Endothelial cell of umbilical vein (primary cell): ENCODE measurements at regions not wholly inside any gene's neighbourhood (a gene's known extent, or its start where the extent isn't known, plus 50 kb on each side); places are given as distances from the start of the nearest gene placed in this dataset.

ENCODE experiments used
- BruUV-seq: library from RNA; stranded (reverse); fragments of 400-500 nt; replicated peaks from 2 replicates; lab custom pipeline; 2021; lab: Mats Ljungman, UMichigan
- CTCF ChIA-PET: fragments of 300-600, 350-600 bp; sonication (Branson Sonifier 250); formaldehyde crosslinking; loops from one replicate; lab custom pipeline; 2021; ENCODE audit warnings: antibody characterized with exemption, inconsistent platforms; lab: Charles Lee
- POLR2A ChIA-PET: fragments of 300-600, 350-600 bp; sonication (Branson Sonifier 250); formaldehyde crosslinking; loops from one replicate; lab custom pipeline; 2021; ENCODE audit warnings: antibody characterized with exemption, inconsistent platforms; lab: Charles Lee
- DNase-seq: peaks from one replicate; pipeline ENCODE4 v3.0.0-alpha.2; 2011; ENCODE audit warnings: low read depth, low spot score
- FAIRE-seq: peaks from 2 replicates; lab custom pipeline; 2011; peaks lifted over from hg19 to GRCh38; lab: Jason Lieb, UNC
- H2AFZ ChIP-seq: 2 replicates; pipeline ENCODE4 v1.6.0; 2012; ENCODE audit warnings: low read depth, low read length, control low read depth, inconsistent platforms
- H3K27ac ChIP-seq: 2 replicates; pipeline ENCODE4 v1.5.1; 2011; ENCODE audit warnings: low read depth, mild to moderate bottlenecking, control low read depth, low read length, moderate library complexity; ENCODE audit not compliant: insufficient read depth
- H3K27me3 ChIP-seq, 2 experiments: 2 replicates each; pipeline versions ENCODE4 v1.6.0 to v1.6.1; 2011; ENCODE audit warnings: low read length in 2 of 2, mixed read lengths in 1 of 2; ENCODE audit not compliant: control insufficient read depth in 2 of 2, insufficient read depth in 2 of 2
- H3K36me3 ChIP-seq, 2 experiments: 2 replicates in 1 of 2; 3 replicates in 1 of 2; pipeline ENCODE4 v1.5.1; 2011; ENCODE audit warnings: low read length in 2 of 2, mild to moderate bottlenecking in 1 of 2, moderate library complexity in 1 of 2; ENCODE audit not compliant: control insufficient read depth in 2 of 2, insufficient read depth in 2 of 2; ENCODE audit errors: extremely low read depth in 1 of 2
- H3K4me1 ChIP-seq: 3 replicates; pipeline ENCODE4 v1.5.1; 2011; ENCODE audit warnings: mild to moderate bottlenecking, low read length; ENCODE audit not compliant: control insufficient read depth, insufficient read depth; ENCODE audit errors: extremely low read depth
- H3K4me2 ChIP-seq: 2 replicates; pipeline ENCODE4 v1.6.1; 2011; ENCODE audit warnings: low read length, control low read depth, mixed read lengths; ENCODE audit not compliant: insufficient read depth
- H3K4me3 ChIP-seq, 3 experiments: fragments of 200-600 bp in 1 of 3; sonication (generic), shearing (Covaris generic) in 1 of 3; replicated peaks in 1 of 3; 2 replicates each; pipeline ENCODE4 v1.5.1; 2011 to 2016; ENCODE audit warnings: control low read depth in 3 of 3, low read length in 3 of 3, mild to moderate bottlenecking in 2 of 3, inconsistent platforms in 1 of 3, low read depth in 1 of 3, moderate library complexity in 1 of 3; ENCODE audit not compliant: insufficient read depth in 1 of 3
- H3K79me2 ChIP-seq: 2 replicates; pipeline ENCODE4 v1.6.0; 2012; ENCODE audit warnings: low read length, inconsistent platforms; ENCODE audit not compliant: control insufficient read depth, insufficient read depth
- H3K9ac ChIP-seq: replicated peaks from 2 replicates; pipeline ENCODE3; 2011; ENCODE audit warnings: low read length, control low read depth; ENCODE audit not compliant: insufficient read depth; ENCODE audit errors: extremely low read depth
- H3K9me1 ChIP-seq: replicated peaks from 3 replicates; pipeline ENCODE4 v1.6.0; 2011; ENCODE audit warnings: mild to moderate bottlenecking, low read length; ENCODE audit not compliant: control insufficient read depth, insufficient read depth; ENCODE audit errors: extremely low read depth
- H3K9me3 ChIP-seq: replicated peaks from 2 replicates; pipeline ENCODE4 v1.5.1; 2012; ENCODE audit warnings: low read length, inconsistent platforms; ENCODE audit not compliant: control insufficient read depth, insufficient read depth
- H4K20me1 ChIP-seq: replicated peaks from 2 replicates; pipeline ENCODE3; 2011; ENCODE audit warnings: mild to moderate bottlenecking, low read length; ENCODE audit not compliant: control insufficient read depth, insufficient read depth; ENCODE audit errors: extremely low read depth
- EZH2 ChIP-seq: IDR thresholded peaks from 2 replicates; pipeline ENCODE4 v1.6.1; 2012; ENCODE audit warnings: borderline replicate concordance, low read depth, mild to moderate bottlenecking, moderate library complexity, low read length, inconsistent platforms; ENCODE audit not compliant: severe bottlenecking
- FOS ChIP-seq: IDR thresholded peaks from 2 replicates; pipeline ENCODE4 v1.6.1; 2011; ENCODE audit warnings: mild to moderate bottlenecking, low read length, moderate library complexity, borderline replicate concordance; ENCODE audit not compliant: insufficient read depth
- GATA2 ChIP-seq: IDR thresholded peaks from 2 replicates; pipeline ENCODE4 v1.7.0; 2011; ENCODE audit warnings: low read depth, mild to moderate bottlenecking, moderate library complexity, mixed read lengths, low read length; ENCODE audit not compliant: insufficient read length, insufficient read depth
- JUN ChIP-seq: IDR thresholded peaks from 2 replicates; pipeline ENCODE4 v1.6.1; 2011; ENCODE audit warnings: borderline replicate concordance, low read depth; ENCODE audit not compliant: insufficient read length, insufficient read depth
- MYC ChIP-seq: IDR thresholded peaks from one replicate; pipeline ENCODE4 v1.6.1; 2011; ENCODE audit warnings: mild to moderate bottlenecking, low read depth, low read length
- POLR2A ChIP-seq: IDR thresholded peaks from 2 replicates; pipeline ENCODE4 v1.6.1; 2012; ENCODE audit warnings: low read depth, mild to moderate bottlenecking, control low read depth, low read length
- POLR2AphosphoS5 ChIP-seq: IDR thresholded peaks from 2 replicates; pipeline ENCODE4 v1.6.1; 2012; ENCODE audit warnings: low read depth, mild to moderate bottlenecking, control low read depth, low read length, moderate library complexity; ENCODE audit not compliant: insufficient read depth
- dilution Hi-C: fragments of 300-500 bp; cut with MboI; formaldehyde crosslinking; loops from one replicate; pipeline ENCODE4 v1.15.0; 2019; ENCODE audit warnings: low sequenced_read_pairs; ENCODE audit not compliant: extremely low pct_ligation_motif_present
- intact Hi-C: fragments of 100-400 bp; cut with micrococcal nuclease; formaldehyde crosslinking; loops from one replicate; pipeline ENCODE4 v1.10.0; 2022
- TF ChIP-seq, protein P1 (sequence below): IDR thresholded peaks from 2 replicates; pipeline ENCODE4 v1.6.1; 2011; ENCODE audit not compliant: insufficient read depth, insufficient read length
- TF ChIP-seq, protein P2 (sequence below), 2 donors: IDR thresholded peaks; 1 replicate in 1 of 2; 2 replicates in 1 of 2; pipeline ENCODE4 v1.5.1; 2011; ENCODE audit warnings: low read length in 2 of 2, mild to moderate bottlenecking in 2 of 2, moderate library complexity in 2 of 2, control low read depth in 1 of 2, inconsistent platforms in 1 of 2, low read depth in 1 of 2; ENCODE audit not compliant: insufficient read depth in 1 of 2; ENCODE audit errors: extremely low read depth in 1 of 2

DNA sequence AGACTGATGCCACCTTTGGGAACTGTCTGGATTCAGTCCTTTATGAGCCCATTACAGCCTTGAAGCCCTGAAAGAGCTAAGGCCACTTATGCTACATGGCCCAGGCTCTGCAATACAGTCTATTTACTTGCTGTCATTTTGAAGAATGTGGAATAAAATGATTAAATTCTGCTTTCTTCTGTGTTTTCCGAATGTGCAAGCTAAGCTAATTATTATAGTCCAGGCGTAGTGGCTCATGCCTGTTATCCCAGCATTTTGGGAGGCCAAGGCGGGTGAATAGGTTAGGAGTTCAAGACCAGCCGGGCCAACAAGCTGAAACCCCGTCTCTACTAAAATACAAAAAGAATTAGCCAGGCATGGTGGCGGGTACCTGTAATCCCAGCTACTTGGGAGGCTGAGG, 142.5 kb downstream of the TEX29 start:
- ChIA-PET CTCF (no interaction called here), POLR2A (no interaction called here)
- Histone ChIP-seq H3K9ac (no peak overlapping the region), H4K20me1 (no peaks in the 10 kb centered on the region), H3K9me3 (no peaks in the 10 kb centered on the region), H3K4me2 (no peak overlapping the region), H3K79me2 (no peaks in the 10 kb centered on the region), H3K36me3 (no peaks in the 10 kb centered on the region), H3K4me1 (no peaks in the 10 kb centered on the region), H3K9me1 (no peaks in the 10 kb centered on the region), H3K27ac (no peak overlapping the region), H2AFZ (no peak overlapping the region), H3K4me3 (no peak overlapping the region), H3K27me3 (no peaks in the 10 kb centered on the region)
- dilution Hi-C loops (no loop called here), intact Hi-C loops (no loop called here)
- DNase-seq (no peak), FAIRE-seq (no peak)
- TF ChIP-seq JUN: no peak
- TF ChIP-seq EZH2: no peak
- no peak for TF ChIP-seq POLR2A
- TF ChIP-seq GATA2: no peak
- TF ChIP-seq, protein P1, sequence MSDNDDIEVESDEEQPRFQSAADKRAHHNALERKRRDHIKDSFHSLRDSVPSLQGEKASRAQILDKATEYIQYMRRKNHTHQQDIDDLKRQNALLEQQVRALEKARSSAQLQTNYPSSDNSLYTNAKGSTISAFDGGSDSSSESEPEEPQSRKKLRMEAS: no peak
- no peak for TF ChIP-seq FOS
- no peak for TF ChIP-seq MYC
- BruUV-seq: no TSS peak

DNA sequence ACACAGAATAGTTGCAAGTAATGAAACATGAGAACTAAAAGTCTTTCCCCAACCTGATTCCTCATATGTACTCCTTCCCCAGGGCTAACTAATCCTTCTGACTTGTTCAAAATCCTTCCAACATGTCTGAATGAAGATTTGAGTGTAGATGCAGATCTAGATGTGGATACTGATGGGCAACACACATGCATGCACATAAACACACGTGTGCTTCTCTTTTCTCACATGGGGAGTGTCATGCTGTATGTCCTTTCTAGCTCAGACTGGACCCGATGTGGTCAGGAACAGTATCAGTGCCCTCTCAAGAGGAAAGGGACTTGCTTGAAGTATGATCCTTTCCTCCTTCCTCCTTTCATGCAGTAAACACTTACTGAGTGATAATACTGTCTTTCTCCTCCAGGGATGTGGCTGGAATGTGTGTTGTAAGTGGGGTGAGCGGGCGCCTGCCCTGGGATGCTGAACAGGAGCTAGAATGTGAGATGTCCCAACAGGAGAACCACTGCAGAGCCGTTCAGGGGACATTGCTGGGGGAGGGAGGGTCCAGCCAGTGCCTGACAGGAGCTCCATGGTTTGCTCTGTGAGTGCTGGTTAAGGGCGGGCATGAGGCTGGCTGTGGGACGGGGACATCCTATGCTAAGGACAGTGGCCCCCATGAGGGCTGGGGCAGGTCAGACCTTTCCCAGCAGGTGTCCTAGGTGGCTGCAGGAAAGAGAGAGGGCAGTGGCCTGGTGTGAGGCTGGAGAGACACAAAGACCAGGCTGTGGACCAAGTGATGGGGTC, 146.9 kb downstream of the TEX29 start:
- no peaks in the 10 kb centered on the region for H3K79me2 ChIP-seq
- no peaks in the 10 kb centered on the region for H3K27me3 ChIP-seq
- no peak overlapping the region for H3K4me2 ChIP-seq
- no peaks in the 10 kb centered on the region for H3K4me1 ChIP-seq
- no peak overlapping the region for H3K9ac ChIP-seq
- DNase-seq: no peak
- TF ChIP-seq MYC: no peak
- no peak for TF ChIP-seq JUN
- TF ChIP-seq, protein P2, sequence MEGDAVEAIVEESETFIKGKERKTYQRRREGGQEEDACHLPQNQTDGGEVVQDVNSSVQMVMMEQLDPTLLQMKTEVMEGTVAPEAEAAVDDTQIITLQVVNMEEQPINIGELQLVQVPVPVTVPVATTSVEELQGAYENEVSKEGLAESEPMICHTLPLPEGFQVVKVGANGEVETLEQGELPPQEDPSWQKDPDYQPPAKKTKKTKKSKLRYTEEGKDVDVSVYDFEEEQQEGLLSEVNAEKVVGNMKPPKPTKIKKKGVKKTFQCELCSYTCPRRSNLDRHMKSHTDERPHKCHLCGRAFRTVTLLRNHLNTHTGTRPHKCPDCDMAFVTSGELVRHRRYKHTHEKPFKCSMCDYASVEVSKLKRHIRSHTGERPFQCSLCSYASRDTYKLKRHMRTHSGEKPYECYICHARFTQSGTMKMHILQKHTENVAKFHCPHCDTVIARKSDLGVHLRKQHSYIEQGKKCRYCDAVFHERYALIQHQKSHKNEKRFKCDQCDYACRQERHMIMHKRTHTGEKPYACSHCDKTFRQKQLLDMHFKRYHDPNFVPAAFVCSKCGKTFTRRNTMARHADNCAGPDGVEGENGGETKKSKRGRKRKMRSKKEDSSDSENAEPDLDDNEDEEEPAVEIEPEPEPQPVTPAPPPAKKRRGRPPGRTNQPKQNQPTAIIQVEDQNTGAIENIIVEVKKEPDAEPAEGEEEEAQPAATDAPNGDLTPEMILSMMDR (IDR thresholded peaks at IDR 0.05; ENCODE audit: extremely low read depth in 1 of 2, insufficient read depth in 1 of 2, low read depth in 1 of 2, low read length in 2 of 2): no peak
- TF ChIP-seq, protein P1: no peak
- TF ChIP-seq POLR2AphosphoS5: no peak
- no peak for TF ChIP-seq GATA2
- no peak for TF ChIP-seq POLR2A
- no peak for TF ChIP-seq FOS
- TF ChIP-seq EZH2: no peak
- BruUV-seq: no TSS peak
- no peak overlapping the region for H2AFZ ChIP-seq
- H3K9me1 ChIP-seq: no peaks in the 10 kb centered on the region
- no peak overlapping the region for H3K27ac ChIP-seq
- FAIRE-seq: no peak
- no peak overlapping the region for H3K4me3 ChIP-seq
- no peaks in the 10 kb centered on the region for H3K9me3 ChIP-seq
- intact Hi-C loops: no loop called here
- ChIA-PET CTCF (no interaction called here), POLR2A (no interaction called here)
- dilution Hi-C loops: no loop called here
- no peaks in the 10 kb centered on the region for H4K20me1 ChIP-seq
- H3K36me3 ChIP-seq: no peaks in the 10 kb centered on the region
